Kidney (tissue), 13 donors: ENCODE measurements at regions not wholly inside any gene's neighbourhood (a gene's known extent, or its start where the extent isn't known, plus 50 kb on each side); places are given as distances from the start of the nearest gene placed in this dataset.

Experiments used
- DNase-seq, 5 donors: peaks; one replicate each; pipeline ENCODE4 v3.0.0-alpha.2; 2013 to 2020
- FAIRE-seq: peaks from 2 replicates; lab custom pipeline; 2012; peaks lifted over from hg19 to GRCh38; lab: Jason Lieb, UNC
- H3K27ac ChIP-seq, 2 donors: one replicate each; pipeline ENCODE4 v1.7.0; 2013; ENCODE audit warnings: low read depth in 2 of 2, low read length in 2 of 2, inconsistent platforms in 1 of 2
- H3K27me3 ChIP-seq: one replicate; pipeline ENCODE4 v1.7.1; 2013; ENCODE audit warnings: low read length, inconsistent platforms; ENCODE audit not compliant: control insufficient read depth, insufficient read depth
- H3K36me3 ChIP-seq, 3 donors: one replicate each; pipeline versions ENCODE4 v1.7.0 to v1.7.1; 2013; ENCODE audit warnings: low read length in 3 of 3, control low read depth in 1 of 3, inconsistent platforms in 1 of 3; ENCODE audit not compliant: insufficient read depth in 3 of 3, control insufficient read depth in 2 of 3
- H3K4me1 ChIP-seq, 3 donors: one replicate each; pipeline versions ENCODE4 v1.7.0 to v1.7.1; 2013; ENCODE audit warnings: low read length in 3 of 3, inconsistent platforms in 1 of 3, low read depth in 1 of 3; ENCODE audit not compliant: control insufficient read depth in 2 of 3, insufficient read depth in 2 of 3
- H3K4me3 ChIP-seq, 3 donors: one replicate each; pipeline versions ENCODE4 v1.7.0 to v1.8.1; 2013; ENCODE audit warnings: low read length in 3 of 3, control low read depth in 1 of 3, inconsistent platforms in 1 of 3
- H3K9ac ChIP-seq, 3 donors: one replicate each; pipeline versions ENCODE4 v1.7.0 to v1.7.1; 2013; ENCODE audit warnings: low read length in 3 of 3, control low read depth in 1 of 3, inconsistent platforms in 1 of 3
- H3K9me3 ChIP-seq, 3 donors: one replicate each; pipeline versions ENCODE4 v1.7.0 to v1.7.1; 2013; ENCODE audit warnings: low read length in 3 of 3, control low read depth in 1 of 3, inconsistent platforms in 1 of 3; ENCODE audit not compliant: control insufficient read depth in 2 of 3, insufficient read depth in 1 of 3
- intact Hi-C: fragments of 100-400 bp; cut with DNase I; formaldehyde crosslinking; loops from one replicate; pipeline ENCODE4 v1.11.1; 2022
- TF ChIP-seq, protein P1 (sequence below): IDR thresholded peaks from 3 replicates; pipeline ENCODE4 v1.5.1; 2012; ENCODE audit warnings: mild to moderate bottlenecking, moderate library complexity, borderline replicate concordance; ENCODE audit not compliant: insufficient read depth; ENCODE audit errors: extremely low read depth
- donor health status: control.
- donor health status: control.
- donor health status: control.
- donor health status: control.
- donor health status: control.
- donor health status: DM: yes; HTN: yes; CAD: no.
- donor health status: Normal renal cell carcinoma (clear cell type).

GRCh38 chr6:114579486-114579885, 236.7 kb upstream of the HS3ST5 start:
- Histone ChIP-seq H3K9me3 (no peaks in the 10 kb centered on the region), H3K4me1 (no peaks in the 10 kb centered on the region), H3K4me3 (no peak overlapping the region), H3K9ac (no peak overlapping the region), H3K27ac (no peak overlapping the region), H3K27me3 (no peaks in the 10 kb centered on the region), H3K36me3 (no peaks in the 10 kb centered on the region)
- DNase-seq (no peak), FAIRE-seq (no peak)
- TF ChIP-seq, protein P1, sequence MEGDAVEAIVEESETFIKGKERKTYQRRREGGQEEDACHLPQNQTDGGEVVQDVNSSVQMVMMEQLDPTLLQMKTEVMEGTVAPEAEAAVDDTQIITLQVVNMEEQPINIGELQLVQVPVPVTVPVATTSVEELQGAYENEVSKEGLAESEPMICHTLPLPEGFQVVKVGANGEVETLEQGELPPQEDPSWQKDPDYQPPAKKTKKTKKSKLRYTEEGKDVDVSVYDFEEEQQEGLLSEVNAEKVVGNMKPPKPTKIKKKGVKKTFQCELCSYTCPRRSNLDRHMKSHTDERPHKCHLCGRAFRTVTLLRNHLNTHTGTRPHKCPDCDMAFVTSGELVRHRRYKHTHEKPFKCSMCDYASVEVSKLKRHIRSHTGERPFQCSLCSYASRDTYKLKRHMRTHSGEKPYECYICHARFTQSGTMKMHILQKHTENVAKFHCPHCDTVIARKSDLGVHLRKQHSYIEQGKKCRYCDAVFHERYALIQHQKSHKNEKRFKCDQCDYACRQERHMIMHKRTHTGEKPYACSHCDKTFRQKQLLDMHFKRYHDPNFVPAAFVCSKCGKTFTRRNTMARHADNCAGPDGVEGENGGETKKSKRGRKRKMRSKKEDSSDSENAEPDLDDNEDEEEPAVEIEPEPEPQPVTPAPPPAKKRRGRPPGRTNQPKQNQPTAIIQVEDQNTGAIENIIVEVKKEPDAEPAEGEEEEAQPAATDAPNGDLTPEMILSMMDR = no peak
- intact Hi-C loops = no loop called here

GRCh38 chr6:114577109-114577508, 234.3 kb upstream of the HS3ST5 start:
- TF ChIP-seq, protein P1 = no peak
- Histone ChIP-seq H3K27ac (no peak overlapping the region), H3K4me1 (no peaks in the 10 kb centered on the region), H3K36me3 (no peaks in the 10 kb centered on the region), H3K9ac (no peak overlapping the region), H3K27me3 (no peaks in the 10 kb centered on the region), H3K4me3 (no peak overlapping the region), H3K9me3 (no peaks in the 10 kb centered on the region)
- FAIRE-seq (no peak), DNase-seq (no peak)
- intact Hi-C loops = no loop called here

GRCh38 chr6:114576330-114576729, 233.5 kb upstream of the HS3ST5 start:
- Histone ChIP-seq H3K9me3 (no peaks in the 10 kb centered on the region), H3K36me3 (no peaks in the 10 kb centered on the region), H3K4me1 (no peaks in the 10 kb centered on the region), H3K9ac (no peak overlapping the region), H3K4me3 (no peak overlapping the region), H3K27ac (no peak overlapping the region), H3K27me3 (no peaks in the 10 kb centered on the region)
- FAIRE-seq (no peak), DNase-seq (no peak)
- intact Hi-C loops = no loop called here
- TF ChIP-seq, protein P1 = no peak

DNA sequence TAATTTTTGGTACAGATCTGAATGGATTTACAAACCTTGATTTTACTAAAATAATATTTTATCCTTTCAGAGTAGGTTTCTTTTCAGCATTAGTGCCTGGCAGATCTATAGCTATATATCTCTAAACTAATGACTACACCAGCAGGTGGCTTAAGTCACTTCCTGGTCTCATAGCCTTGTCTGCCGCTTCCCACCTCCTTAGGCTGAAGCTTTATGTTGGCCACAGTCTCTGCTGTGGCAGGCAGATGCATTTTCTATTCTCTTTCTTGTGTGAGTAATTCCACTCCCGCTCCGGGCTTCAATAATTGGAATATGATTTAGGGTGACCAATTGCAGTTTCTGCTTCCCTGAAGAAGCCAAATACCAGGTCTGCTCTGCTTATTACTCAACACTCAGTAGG, 226.8 kb upstream of the HS3ST5 start:
- Histone ChIP-seq H3K4me3 (no peak overlapping the region), H3K27me3 (no peaks in the 10 kb centered on the region), H3K36me3 (no peaks in the 10 kb centered on the region), H3K9me3 (no peaks in the 10 kb centered on the region), H3K27ac (no peak overlapping the region), H3K4me1 (no peaks in the 10 kb centered on the region), H3K9ac (no peak overlapping the region)
- intact Hi-C loops = no loop called here
- FAIRE-seq = no peak
- DNase-seq = no peak
- TF ChIP-seq, protein P1 = no peak
